GM19025 (cell line): ENCODE measurements at regions not wholly inside any gene's neighbourhood (a gene's known extent, or its start where the extent isn't known, plus 50 kb on each side); places are given as distances from the start of the nearest gene placed in this dataset.
"Not testable (repeated sequence)": the region's sequence is repeated elsewhere in the genome, so short reads cannot be mapped to it uniquely, and the experiment has no call there.

ENCODE experiments used
- ATAC-seq: cut with Tn5 transposase; IDR thresholded peaks from one replicate; pipeline ENCODE4 v1.9.1; 2021; ENCODE audit warnings: mild to moderate bottlenecking, low read depth, moderate library complexity; ENCODE audit not compliant: unreplicated experiment

DNA sequence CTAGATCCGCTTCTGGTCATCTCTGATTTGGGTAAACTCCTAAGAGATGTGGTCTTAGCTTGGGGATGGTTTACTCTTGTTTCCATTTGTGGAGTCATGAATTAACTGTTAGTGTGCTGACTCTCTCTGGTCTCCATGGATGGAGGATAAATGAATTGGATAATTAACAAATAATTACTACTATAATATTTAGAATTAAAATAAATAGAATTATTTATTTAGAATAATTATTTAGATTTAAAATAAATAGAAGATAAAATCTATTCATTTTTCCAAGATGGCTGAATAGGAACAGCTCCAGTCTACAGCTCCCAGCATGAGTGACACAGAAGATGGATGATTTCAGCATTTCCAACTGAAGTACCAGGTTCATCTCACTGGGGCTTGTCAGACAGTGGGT, 1587.4 kb upstream of the AGA start:
- ATAC-seq: no peak

DNA sequence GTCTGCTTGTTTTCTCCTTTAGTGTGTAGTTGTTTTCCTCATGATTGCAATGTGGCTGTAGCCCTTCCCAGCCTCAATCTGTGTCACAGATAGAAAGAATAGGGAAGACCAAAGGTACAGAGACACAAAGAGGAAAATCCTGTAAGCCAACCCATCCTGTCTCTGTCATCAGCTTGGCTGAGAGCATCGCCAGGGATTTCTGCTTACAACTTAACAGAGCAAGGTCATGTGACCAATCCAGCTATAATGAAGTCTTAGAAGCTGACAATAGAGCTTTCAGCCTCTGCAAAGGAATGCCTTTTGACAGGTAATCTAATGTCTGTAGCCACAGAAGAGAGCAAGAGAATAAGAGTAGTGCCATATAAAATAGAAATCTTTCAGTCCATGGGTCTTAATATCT, 1598.0 kb upstream of the AGA start:
- ATAC-seq: no peak

- no peak for ATAC-seq
Measured at GRCh38 chr4:179048839-179049453, 1606.7 kb upstream of the AGA start.

GRCh38 chr4:179051206-179051605, 1609.0 kb upstream of the AGA start:
- ATAC-seq: no peak

DNA sequence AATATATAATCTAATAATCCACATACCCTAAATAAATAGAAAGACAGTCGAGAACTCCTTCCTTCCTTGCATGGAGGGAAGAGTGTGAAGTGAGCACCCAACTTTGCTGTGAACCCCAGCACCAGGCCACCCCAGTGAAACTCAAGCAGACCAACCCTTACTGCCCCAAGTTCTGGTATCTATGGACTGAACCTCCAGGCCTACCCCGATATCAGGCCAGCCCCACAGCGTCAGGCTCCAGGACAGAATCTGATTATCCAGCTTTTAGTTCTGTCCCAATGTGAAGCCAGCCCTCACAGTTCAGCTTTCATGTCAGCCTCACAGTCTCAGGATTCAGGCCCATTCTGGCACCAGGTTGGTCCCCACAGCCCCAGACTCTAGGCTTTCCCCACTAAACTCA, 1617.2 kb upstream of the AGA start:
- no peak for ATAC-seq

DNA sequence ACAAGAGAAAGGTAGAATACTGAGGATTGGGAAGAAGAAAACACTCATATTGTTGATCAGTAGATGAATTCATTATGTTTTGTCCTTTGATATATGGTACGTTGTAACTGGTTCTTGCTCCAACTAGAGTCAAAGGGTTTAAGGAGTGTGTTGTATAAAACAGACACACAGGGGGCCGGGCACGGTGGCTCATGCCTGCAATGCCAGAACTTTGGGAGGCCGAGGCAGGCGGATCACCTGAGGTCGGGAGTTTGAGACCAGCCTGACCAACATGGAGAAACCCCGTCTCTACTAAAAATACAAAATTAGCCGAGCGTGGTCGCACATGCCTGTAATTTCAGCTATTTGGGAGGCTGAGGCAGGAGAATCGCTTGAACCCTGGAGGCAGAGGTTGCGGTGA, 1624.0 kb upstream of the AGA start:
- ATAC-seq: not testable (repeated sequence)

DNA sequence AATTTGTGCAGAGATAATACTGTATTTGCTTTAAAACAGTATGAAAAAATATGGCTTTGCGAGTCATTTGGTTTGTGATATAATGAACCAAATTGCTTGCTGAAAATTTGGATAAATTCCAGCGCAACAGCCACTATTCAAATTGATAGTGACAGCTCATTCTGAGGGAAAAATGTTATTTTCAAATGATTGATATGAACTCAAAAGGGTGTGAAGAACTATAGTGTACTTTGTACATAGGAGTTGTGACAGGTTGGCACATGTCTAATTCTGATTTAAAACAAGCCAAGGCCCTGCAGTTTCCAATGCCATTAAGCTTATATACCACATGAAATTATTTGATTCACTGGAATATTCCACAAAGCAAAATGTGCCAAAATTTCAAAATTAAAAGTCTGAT, 1628.9 kb upstream of the AGA start:
- ATAC-seq: no peak

DNA sequence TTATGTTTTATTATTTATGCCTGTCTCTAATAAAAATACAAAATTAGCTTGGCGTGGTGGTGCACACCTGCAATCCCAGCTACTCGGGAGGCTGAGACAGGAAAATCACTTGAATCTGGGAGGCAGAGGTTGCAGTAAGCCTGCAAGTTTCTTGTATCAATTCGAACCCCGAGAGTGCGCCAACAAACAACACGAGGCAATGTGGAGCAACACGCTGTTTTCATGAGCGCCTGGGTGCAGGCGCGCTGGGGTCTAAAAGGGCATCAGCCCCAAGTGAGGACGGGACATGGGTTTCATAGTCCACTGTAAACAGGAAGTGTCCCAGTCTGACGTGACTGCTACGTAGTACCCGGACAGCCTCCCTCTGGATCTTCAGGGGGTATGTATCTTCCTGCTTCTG, 1634.6 kb upstream of the AGA start:
- no peak for ATAC-seq

GRCh38 chr4:179095585-179096221, 1653.5 kb upstream of the AGA start:
- no peak for ATAC-seq

- no peak for ATAC-seq
Measured at GRCh38 chr4:179097741-179098140, 1655.5 kb upstream of the AGA start.

- ATAC-seq: no peak
Measured at GRCh38 chr4:179110356-179110755, 1668.1 kb upstream of the AGA start.

- no peak for ATAC-seq
Measured at GRCh38 chr4:179110816-179111215, 1668.6 kb upstream of the AGA start.

- ATAC-seq: no peak
Measured at GRCh38 chr4:179112441-179113170, 1670.4 kb upstream of the AGA start.

DNA sequence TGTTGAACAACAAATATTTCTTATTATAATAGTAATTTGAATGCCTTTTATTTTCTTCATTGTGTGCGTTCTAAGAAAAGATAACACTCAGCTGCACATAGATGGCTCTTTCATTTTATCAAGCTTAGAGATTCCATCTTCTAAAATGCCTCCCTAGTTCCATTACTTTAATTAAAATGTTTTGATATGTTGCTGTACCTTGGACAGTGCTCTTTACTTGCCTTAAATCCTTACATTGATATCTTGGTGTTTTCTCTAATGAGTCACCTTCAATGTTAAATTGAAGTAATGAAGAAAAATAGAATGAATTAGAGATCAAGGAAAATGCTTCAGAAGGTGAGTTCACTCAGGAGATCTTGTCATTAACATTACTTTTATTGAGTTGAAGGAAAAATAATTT, 1672.4 kb upstream of the AGA start:
- ATAC-seq: no peak

GRCh38 chr4:179116011-179116410, 1673.8 kb upstream of the AGA start:
- no peak for ATAC-seq

GRCh38 chr4:179116581-179116980, 1674.3 kb upstream of the AGA start:
- no peak for ATAC-seq

DNA sequence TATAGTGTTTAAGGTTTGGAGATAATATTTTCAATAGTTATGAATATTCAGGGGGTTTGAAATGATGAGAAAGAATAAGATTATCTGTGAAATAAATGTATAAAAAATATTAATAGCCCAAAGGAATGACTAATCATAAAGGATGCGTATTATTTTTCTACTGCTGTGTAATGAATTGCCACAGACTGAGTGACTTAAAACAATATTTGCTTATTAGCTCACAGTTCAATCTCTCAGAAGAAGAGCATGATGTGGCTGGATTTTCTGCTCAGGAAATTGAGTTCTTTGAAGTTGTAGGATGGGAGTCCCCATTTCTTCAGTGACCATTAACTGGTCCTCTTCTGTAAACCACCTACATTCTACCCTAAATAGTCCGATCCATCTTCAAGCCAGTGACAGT, 1680.8 kb upstream of the AGA start:
- no peak for ATAC-seq

DNA sequence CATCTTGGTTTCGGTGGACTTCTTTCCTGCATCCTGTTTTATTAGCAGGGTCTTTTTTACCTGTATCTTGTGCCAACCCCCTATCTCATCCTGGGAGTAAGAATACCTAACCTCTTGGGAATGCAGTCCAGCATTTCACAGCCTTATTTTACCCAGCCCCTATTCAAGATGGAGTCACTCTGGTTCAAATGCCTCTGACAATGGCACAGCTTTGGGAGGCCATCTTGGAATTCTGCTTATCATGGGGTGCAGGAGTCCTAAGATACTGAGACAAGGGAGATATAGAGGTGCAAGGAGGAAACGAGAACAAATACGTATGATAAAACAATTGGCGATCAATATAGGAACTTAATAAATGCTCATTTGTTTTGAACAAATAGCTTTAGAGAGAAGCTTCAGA, 1682.2 kb upstream of the AGA start:
- no peak for ATAC-seq

GRCh38 chr4:179124957-179125356, 1682.7 kb upstream of the AGA start:
- ATAC-seq: no peak

- ATAC-seq: no peak
Measured at GRCh38 chr4:179125870-179126269, 1683.6 kb upstream of the AGA start.

- no peak for ATAC-seq
Measured at GRCh38 chr4:179128299-179128698, 1686.1 kb upstream of the AGA start.

DNA sequence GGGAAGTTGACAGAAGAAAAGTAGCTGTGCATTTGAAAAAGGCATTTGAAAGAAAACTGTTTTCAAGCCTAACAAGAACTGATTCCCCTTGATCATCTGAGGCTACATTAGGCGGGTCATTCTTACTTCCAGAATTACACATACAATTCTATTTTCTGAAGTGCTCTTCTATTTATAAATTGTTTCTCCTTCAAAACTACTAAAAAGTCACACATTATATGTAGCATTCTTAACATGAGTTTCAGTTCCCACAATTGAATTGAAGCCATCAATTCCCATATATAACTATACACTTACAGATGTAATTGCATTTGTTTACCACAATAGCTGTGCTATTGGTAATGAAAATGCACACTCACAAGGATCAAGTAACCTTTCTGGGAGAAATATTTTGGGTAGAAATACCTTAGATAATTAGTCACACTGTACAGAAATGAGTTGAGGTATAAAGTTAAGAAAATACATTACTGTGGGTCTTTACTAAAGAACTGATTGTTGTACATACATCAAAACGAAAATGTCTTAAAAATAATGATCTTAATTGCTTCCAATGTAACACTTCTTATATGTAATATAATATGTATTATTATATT, 1688.0 kb upstream of the AGA start:
- no peak for ATAC-seq
